T47D (cell line): ENCODE measurements at regions not wholly inside any gene's neighbourhood (a gene's known extent, or its start where the extent isn't known, plus 50 kb on each side); places are given as distances from the start of the nearest gene placed in this dataset.
"Not testable (repeated sequence)": the region's sequence is repeated elsewhere in the genome, so short reads cannot be mapped to it uniquely, and the experiment has no call there.

Experiments used
- DNase-seq, 2 experiments: peaks; one replicate each; pipeline versions ENCODE4 v3.0.0 to v3.0.0-alpha.2; 2011 to 2012; ENCODE audit warnings: low read depth in 1 of 2, low spot score in 1 of 2
- JUND ChIP-seq: IDR thresholded peaks from 2 replicates; pipeline ENCODE4 v1.6.1; 2012; ENCODE audit warnings: low read depth
- in situ Hi-C: cut with HindIII; loops from 2 replicates; pipeline ENCODE4 v1.10.0; 2016; ENCODE audit warnings: low sequenced_read_pairs, low pct_unique_long_range_greater_than_20kb

DNA sequence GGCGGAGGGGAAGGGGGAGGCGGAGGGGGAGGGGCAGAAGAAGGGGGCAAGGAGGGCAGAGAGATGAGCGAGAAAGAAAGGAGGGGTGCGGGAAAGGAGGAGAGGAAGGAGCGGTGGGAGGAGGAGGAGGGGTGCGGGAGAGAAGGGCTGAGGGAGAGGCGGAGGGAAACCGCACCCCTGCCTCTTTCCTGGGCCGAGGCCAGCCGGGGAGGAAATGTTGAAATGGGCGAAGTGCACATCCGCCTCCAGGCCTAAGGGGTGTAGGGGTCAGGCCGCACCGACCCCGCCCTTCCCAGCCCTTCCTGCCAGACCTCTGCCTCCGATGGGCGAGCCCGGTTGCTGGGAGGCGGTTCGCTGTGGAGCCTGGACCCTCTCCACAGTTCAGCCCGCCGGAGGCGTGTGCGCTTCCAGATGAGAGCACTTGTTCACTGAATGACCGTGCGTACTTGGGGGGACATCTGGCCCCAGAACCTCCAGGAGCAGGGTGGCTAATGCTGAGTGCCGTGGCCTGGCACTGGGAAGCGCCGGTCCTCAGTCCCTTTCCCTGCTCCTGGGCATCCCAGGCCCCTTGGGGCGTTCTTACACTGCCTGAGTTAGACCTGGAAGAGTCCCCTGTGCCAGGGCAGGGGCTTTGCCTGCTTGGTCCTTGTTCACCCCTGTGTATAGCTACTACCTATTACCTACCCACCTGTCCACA lies 110.3 kb upstream of the KLF13 start:
- TF ChIP-seq JUND, result no peak
- DNase-seq, result peak in 1 of 2 experiments; percentile 24
- in situ Hi-C loops, result no loop called here

GRCh38 chr15:31217067-31217466 lies 109.6 kb upstream of the KLF13 start:
- DNase-seq, result no peak
- TF ChIP-seq JUND, result no peak
- in situ Hi-C loops, result no loop called here

- no peak for TF ChIP-seq JUND
- in situ Hi-C loops, result no loop called here
- DNase-seq, result no peak
Measured at GRCh38 chr15:31217566-31218270, 108.9 kb upstream of the KLF13 start.

DNA sequence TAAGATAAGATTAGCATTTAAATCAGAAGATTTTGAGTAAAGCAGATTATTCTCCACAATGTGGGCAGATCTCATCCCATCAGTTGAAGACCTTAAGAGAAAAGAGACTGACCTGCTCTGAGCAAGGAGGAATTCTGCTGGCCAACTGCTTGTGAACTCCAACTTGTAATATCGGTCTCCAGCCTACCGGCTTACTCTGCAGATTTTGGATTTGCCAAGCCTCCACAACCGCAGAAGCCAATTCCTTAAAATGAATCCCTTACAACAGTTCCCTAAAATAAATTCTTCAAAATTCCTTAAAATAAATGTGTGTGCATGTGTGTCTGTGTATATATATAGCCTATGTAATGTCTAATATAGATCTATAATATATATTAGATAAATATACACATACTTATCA lies 107.4 kb upstream of the KLF13 start:
- TF ChIP-seq JUND, result no peak
- in situ Hi-C loops, result no loop called here
- DNase-seq, result no peak

- no peak for DNase-seq
- TF ChIP-seq JUND, result no peak
- in situ Hi-C loops, result no loop called here
Measured at GRCh38 chr15:31221936-31222515, 104.6 kb upstream of the KLF13 start.

GRCh38 chr15:31222773-31223341 lies 103.8 kb upstream of the KLF13 start:
- in situ Hi-C loops, result no loop called here
- TF ChIP-seq JUND, result no peak
- no peak for DNase-seq

DNA sequence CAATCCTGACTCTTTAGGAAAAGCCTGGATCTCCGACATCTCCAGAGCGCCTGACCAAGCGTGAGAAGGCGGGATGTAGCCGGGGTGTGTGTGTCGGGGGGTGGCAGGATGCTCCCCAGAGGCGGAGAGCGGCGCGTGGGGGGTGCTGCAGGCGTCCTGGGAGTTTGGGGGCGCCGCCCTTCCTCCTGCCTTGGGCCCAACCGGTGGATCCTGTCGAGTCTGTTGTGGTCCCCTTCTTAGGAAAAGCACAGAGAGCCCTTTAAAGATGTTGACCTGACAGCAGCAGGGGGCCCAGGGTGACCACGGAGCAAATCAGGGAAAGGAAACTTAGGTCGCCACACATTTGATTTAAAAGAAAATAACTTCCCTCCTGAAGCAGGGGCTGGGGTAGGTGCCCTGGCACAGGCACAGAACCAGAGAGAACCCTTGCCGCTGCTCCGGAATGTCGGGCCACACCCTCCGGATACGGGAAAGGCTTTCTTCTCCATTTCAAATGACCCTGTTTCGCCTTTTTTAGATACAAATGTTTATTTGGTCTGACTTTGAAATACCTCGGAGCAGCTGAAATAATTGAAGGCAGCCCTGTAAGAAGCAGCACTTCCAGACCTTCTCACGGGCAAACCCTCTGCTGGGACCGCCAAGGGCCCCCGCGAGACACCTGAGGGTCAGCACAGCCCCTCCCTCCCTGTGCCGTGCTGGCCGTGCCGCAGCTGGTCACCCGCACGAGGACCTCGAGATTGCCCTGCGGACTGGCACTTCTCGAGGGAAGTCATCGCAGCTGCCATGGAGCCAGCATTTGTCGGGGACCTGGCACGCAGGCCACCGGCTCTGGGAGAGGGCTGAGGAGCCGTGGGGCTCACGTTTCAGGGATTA lies 102.9 kb upstream of the KLF13 start:
- in situ Hi-C loops, result no loop called here
- DNase-seq, result no peak
- no peak for TF ChIP-seq JUND

GRCh38 chr15:31224661-31225060 lies 102.0 kb upstream of the KLF13 start:
- DNase-seq, in situ Hi-C loops: not testable (repeated sequence)

- in situ Hi-C loops, result no loop called here
- no peak for TF ChIP-seq JUND
- DNase-seq, result no peak
Measured at GRCh38 chr15:31225356-31225955, 101.2 kb upstream of the KLF13 start.

DNA sequence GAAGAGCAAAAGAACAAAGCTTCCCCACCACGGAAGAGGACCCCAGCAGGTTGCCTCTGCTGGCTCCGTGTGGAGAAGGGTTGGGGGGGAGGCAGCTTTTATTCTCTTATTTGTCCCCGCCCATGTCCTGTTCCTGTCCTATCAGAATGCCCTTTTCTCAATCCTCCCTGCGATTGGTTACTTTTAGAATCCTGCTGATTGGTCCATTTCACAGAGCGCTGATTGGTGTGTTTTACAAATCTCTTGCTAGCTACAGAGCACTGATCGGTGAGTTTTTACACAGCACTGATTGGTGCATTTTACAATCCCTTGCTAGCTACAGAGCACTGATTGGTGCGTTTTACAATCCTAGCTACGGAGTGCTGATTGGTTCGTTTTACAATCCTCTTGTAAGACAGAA lies 100.6 kb upstream of the KLF13 start:
- no peak for TF ChIP-seq JUND
- in situ Hi-C loops, result no loop called here
- no peak for DNase-seq

DNA sequence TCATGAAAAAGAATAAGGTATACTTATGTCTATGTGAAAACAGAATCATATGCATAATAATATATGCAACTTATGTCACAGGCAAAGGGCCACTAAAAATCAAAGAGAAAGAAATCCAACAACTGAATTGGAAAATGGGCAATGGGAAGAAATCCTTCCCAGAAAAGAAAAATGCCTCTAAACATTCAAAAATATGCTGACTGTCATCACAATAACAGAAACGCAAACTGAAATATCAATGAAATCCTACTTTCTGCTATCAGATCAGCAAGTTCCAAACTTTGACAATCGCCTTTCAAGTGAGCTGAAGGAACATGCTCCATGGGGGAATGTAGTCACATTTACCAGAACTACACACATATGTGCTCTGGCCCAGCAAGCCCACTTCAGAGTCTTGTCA lies 99.4 kb upstream of the KLF13 start:
- TF ChIP-seq JUND, result no peak
- in situ Hi-C loops, result no loop called here

GRCh38 chr15:31228011-31228484 lies 98.6 kb upstream of the KLF13 start:
- no peak for DNase-seq
- no peak for TF ChIP-seq JUND
- in situ Hi-C loops, result no loop called here

More for the DNA sequence above, 99.4 kb upstream of the KLF13 start:
- DNase-seq, result no peak
